GM21360 (cell line): ENCODE measurements at regions not wholly inside any gene's neighbourhood (a gene's known extent, or its start where the extent isn't known, plus 50 kb on each side); places are given as distances from the start of the nearest gene placed in this dataset.
"Not testable (repeated sequence)": the region's sequence is repeated elsewhere in the genome, so short reads cannot be mapped to it uniquely, and the experiment has no call there.

ENCODE experiments used
- ATAC-seq: cut with Tn5 transposase; IDR thresholded peaks from one replicate; pipeline ENCODE4 v1.9.1; 2021; ENCODE audit warnings: mild to moderate bottlenecking, moderate library complexity; ENCODE audit not compliant: unreplicated experiment

DNA sequence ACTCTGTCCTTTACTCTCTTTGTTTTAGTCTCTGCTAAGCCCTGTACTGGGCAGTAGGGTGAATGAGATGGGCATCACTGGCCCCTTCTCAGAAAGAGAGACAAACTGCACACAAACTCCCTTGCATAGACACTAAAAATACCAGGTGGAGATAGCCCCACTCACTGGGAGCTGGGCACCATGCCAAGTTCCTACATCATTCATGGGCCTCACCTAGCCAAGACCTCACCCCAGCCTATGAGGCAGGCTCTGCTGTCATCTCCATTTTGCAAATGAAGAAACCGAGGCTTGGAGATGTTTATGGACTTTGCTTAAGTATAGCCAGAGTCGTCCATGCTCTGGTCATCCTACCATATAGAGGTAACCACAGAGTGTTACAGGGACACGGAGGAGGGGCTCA, 499.8 kb upstream of the CDH11 start:
- ATAC-seq = no peak

DNA sequence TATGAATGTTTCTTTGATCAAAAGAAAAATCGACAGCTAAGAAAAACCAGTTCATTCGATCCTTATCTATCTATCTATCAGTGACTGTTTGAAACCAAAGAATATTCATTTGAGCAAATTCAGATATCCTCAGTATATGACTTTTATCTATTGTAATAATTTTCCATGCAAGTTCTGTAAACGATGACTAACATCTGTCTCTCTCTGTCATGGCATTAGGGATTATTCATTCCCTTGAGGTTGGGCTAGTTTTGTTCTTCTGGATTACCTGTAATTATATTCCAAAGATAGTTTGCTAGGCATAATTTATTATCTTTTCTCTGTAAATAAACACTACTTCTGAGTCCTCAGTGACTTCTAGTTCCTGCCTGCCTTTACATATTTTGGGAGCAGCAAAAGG, 497.7 kb upstream of the CDH11 start:
- no peak for ATAC-seq

DNA sequence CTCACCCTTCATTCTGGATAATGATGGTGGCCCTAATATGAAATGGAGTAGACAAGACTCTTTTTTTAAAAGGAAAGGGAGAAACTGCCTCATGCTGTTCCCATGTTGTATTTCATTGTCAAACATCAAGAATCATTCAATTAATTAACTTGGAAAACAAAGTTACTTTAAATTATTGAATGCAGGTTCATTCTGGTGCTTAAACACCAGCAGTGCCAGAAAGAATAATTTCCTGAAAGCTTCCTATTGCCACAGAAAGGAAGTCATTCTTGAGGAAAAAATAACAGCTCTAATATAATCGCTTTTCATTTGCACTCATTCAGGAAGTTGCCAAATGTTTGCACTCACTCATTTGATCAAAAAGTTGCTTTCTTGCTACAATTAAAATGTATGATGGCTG, 497.1 kb upstream of the CDH11 start:
- ATAC-seq = no peak

DNA sequence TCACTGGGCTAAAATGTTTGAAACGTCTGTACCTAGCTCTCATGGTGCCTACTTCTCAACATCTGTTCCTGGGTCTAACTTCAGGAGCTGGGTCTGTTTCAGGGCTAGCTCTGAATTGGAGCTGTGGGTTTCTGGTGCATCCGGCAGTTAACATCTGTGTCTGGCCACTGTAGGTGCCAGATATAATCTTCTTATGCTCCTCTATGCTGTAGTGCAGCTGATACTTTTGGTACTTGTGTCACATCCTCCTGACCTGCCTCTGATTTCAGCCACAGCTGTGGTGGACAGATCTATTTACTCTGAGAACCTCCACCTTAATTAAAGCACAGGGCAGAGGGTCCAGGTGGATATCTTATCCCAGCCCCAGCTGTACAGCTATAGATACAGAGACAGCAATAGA, 496.5 kb upstream of the CDH11 start:
- no peak for ATAC-seq

DNA sequence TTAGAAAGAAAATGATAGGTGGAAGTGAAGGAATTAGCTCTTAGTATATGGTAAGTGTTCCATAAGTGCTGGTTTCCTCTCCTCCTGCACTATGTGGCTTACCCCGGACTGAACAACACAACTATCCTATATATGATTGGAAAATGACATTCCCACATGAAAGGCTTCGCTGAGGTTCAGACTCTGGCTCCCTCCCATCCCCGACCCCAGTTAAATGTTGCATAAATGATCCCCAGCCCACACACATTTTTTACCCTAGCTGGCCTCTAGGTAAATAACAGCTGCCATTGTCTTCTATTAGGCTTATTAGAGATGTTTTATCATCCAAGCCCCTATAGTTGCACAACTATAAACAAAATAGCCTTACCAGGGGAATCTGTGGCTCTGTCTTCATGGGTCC, 495.6 kb upstream of the CDH11 start:
- ATAC-seq = no peak

DNA sequence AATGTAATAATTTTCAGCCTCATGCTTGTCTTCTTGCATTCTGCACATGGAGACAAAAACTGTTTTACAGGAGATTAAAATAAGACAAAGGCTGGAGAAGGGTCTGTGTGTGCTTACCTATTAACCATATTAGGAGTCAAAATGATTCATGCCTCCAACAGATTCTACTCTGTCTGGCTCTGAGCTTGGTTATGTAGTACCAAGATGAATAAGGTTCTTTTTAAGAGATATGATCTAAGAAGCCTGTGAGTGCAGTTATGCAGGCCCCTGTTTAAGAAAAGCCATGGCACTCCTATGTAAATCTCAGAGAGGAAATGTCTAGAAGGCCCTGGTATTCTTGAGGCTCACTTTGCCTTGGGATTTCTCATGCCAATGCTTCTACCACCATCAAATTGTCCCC, 486.6 kb upstream of the CDH11 start:
- ATAC-seq = no peak

DNA sequence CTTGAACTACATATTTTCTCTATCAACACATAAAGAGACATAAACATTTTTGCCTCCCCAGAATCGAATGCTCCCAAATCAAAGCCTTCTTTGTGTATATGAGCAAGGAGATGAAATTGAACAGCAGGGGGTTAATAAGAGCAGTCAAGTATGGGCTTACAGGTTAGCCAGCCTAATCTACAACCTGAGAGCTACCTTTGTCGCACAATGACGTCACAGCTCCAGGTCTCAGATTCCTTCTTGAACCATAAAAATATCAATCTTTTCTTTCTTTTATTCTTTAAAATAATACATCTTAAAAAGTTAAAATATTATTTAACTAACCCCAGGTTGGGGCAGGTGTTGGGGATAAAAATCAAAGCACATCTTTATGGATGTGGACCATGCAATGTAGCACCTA, 482.9 kb upstream of the CDH11 start:
- ATAC-seq = no peak

DNA sequence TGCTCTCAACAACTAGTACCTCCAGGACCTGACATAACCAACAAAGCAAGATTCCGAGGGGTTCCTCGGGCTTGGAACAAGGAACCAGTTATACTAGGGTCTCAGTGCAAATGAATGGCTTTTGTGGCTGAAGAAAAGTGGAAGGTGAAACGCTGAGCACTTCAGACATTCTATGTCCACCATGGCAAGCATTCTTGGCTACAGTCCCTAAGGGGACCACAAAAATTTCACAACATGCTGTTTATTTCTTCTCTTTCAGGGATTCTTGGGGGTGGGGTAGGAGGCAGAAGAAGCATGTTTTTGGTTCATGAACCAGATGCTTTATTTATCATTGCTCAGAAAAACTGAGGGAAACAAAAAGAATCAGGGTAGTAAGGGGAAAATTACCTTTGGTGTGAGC, 479.9 kb upstream of the CDH11 start:
- no peak for ATAC-seq

DNA sequence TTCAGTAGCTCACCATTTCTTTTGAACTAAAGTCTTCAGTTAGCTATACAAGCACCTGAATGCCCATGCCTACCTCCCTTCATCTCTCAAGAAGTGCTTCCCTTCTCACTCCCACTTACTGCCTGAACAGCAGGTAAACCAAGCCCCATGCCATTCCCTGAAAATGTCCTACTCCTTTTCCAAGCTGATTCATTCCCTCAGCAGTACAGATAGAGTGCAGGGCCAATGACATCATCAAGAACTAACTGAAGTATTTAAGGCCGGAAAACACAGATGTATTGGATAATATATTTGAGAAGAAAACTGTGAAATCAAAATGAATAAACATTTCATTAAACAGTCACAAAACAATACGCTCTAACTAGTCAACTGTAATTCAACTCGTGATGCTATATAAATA, 478.8 kb upstream of the CDH11 start:
- ATAC-seq = no peak

DNA sequence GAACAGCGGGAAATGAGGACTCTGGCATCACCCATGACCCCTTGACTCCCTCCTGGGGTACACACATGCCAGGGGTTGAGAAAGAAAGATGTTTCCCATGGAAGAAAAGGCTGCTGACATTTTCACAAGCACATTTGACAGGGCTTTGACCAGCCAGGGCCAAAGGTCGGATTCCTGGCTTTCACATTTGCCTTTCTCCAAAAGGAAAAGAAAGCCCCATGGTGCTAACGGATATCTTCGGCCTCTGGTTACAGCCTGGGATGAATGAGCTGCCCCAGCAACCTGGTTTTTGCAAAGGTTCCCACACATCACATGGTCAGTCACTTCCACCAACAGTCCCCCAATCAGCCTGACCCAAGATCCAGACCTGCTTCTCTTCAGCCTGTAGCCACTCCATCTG, 478.2 kb upstream of the CDH11 start:
- ATAC-seq = no peak

DNA sequence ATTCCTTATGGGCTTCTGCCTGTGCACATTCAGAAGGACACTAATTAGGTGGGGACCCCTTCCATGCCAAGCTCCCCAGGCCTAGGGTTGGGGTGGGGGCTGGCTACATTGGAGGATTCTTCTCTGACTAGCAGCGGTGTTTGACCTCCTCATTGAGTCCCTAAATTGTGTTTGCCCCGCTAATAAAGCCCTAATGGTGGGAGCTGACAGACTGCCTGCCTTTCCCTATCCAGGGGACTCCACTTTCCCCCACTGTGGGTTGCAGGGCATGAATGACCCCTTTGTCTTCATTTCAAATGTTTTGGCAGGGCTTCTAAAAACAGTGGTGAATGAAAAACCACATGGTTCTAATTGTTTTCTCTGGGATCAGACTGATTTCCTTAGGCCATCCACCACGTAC, 476.8 kb upstream of the CDH11 start:
- ATAC-seq = no peak

DNA sequence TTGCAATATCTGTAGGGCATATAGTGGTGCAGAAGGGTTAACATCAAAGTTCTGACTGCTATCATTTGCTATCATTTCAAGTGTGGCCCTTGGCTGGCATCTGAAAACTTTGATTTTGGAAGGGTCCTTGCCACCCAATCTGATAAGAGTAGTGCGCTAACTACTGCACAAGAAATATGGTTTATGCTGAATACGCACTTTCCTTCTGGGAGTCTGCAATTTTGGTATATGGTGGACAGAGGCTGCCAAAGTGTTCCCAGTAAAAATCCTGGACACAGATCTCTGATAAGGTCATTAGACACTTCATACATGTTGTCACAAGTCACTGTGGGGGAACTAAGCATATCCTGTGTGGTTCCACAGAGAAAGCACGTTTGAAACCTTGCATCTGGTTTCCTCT, 461.6 kb upstream of the CDH11 start:
- ATAC-seq = no peak

DNA sequence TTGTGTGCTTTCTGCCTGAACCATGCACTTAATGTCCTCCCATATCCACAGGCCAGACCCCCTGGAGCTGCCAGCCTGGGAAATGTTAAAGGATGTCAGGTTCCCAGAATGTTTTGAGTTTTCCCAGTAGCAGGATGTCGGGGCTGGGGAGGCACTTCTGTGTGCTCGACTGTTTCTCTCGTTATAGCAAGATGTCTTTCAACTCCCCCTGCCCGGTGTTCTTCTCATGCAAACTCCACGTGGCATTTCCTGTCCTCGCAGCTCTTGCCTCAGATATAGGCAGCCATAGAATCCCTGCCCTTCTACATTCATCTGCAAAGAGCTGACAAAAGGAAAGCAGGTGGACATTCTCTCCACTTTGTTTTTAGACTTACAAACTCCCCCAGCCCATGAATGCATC, 457.2 kb upstream of the CDH11 start:
- no peak for ATAC-seq

DNA sequence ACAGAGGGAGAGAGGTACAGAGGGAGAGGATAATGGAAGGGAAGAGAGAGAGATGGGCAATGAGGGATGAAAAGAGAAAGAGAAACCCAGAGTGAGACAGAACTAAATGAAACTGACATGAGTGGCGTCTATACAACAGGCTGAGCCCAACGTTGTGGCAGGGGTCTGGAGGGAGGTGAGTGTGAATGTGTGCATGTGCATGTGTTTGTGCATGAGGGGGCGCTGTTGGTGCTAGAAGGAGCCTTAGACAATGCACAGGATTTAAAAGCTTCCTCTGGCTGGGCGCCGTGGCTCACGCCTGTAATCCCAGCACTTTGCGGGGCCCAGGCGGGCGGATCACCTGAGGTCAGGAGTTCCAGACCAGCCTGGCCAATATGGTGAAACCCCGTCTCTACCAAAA, 454.8 kb upstream of the CDH11 start:
- ATAC-seq = no peak

DNA sequence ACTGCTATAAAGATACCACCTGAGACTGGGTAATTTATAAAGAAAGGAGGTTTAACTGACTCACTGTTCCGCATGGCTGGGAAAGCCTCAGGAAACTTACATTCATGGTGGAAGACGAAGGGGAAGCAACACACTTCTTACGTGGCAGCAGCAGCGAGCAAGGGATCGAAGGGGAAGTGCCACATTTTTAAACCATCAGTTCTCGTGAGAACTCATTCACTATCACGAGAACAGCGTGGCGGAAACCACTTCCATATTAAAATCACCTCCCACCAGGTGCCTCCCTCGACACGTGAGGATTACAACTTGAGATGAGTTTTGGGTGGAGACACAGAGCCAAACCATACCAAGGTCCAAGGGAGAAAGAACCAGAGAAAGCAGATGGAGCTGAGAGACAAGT, 454.3 kb upstream of the CDH11 start:
- ATAC-seq = no peak

DNA sequence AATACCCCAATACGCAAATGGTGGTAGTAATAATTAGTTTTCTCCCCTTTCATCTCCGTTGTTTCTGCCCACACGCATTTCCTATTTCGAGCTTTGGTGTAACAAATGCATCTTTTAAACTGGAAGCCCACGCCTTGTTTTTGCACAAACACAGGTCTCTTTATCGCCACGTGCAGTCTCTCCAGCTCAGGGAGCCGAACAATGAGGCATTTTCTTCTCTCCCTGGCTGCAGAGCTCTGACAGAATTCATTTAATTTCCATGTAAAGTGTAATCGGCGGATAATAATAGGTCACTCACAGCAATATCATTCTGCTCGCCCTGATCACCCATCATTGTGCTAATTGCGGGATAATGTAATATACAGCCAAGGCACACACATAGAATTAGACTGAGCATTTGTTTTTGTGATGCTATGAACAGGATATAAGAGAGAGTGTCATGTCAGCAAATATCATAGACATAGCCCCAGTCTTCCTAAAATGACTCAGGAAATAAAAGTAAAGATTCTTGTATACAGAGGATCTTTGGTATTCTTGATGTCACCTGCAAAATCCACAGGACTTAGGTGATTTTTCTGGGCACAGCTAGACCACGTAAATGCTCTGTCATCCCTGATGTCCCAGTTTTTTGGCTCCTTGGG, 452.6 kb upstream of the CDH11 start:
- no peak for ATAC-seq

DNA sequence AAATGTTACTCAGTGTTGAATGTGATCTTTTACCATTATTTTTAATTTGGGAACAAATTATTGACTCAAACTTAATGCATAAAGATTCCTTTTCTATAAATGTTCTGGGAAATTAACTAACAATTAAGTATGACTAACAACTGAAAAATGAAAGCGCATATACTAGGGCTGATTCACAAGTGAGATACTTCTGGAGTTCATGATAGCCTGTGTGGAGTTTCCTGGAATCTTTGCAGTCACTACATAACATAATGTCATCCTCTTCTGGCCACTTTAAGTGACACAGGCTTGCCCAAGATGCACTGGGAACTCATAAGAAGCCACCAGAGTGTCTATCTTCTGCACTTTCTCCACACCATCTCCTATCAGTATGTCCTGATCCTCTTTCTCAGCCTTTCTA, 450.3 kb upstream of the CDH11 start:
- no peak for ATAC-seq

DNA sequence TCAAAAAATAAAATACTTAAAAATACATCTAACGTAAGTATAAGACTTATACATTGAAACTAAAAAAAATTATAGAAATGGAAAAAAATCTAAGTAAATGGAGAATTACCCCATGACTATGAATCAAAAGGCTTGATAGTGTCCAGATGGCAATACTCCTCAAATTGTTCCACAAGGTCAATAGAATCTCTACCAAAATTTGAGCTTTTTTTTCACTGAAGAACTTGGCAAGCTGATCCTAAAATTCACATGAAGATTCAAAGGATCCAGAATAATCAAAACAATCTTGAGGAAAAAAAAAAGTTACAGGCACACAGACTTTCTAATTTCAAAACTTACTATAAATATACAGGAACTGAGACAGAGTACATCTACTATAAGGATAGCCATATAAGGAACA, 448.4 kb upstream of the CDH11 start:
- ATAC-seq = no peak

DNA sequence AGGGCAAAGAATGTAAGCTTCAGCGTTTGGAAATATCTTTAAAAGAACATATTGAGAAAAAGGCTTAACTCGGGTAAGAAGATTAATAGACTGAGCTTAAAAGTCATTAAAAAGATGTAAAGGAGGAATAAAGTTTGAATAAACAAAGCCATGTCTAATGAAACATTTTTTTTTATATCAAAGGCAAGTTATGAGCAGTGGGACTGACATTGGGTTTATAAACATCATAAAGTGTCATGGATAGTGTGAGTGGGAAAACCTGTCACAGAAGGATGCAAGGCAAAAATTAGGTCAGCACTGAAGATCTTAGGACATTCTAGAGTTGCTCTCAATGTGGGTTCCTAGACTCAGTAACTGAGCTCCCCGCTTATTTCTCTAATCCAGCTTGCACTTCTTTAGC, 438.0 kb upstream of the CDH11 start:
- ATAC-seq = no peak

DNA sequence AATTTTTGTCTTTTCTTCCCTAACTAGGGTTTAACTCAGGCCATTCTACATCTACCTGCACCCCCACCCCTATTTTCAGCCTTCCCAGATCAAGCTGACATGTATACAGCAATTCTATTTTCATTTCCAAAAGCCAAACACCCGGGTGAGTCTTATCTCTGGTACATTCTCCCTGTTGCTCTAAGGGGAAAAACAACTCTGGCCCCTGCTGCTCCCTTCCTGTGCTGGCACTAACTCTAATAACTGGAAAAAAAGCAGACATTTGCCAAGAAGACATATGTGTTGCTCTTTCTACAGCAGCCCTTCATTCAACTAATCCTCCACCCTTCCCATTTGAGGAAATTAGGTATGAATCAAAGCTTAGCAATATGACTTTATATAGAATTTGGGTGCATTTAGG, 427.8 kb upstream of the CDH11 start:
- not testable (repeated sequence) for ATAC-seq

DNA sequence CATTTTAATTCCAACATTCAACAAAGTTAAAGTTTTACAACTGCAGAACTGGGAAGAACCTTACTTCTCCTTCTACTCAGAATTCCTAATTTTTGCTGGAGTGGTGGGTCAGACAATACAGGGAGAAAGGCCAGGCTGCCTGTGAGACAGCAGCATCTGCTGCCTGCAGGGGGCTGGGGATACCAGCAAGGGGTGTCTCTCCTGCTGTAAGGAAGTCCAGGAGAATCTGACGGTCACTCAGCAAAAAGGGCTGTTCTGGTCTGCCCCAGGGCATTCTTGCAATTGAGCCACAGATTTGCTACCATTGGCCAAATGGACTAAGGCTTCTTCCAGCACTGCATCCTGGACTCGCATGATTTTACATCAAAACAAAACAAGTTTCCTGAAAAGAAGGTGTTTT, 426.6 kb upstream of the CDH11 start:
- ATAC-seq = no peak

DNA sequence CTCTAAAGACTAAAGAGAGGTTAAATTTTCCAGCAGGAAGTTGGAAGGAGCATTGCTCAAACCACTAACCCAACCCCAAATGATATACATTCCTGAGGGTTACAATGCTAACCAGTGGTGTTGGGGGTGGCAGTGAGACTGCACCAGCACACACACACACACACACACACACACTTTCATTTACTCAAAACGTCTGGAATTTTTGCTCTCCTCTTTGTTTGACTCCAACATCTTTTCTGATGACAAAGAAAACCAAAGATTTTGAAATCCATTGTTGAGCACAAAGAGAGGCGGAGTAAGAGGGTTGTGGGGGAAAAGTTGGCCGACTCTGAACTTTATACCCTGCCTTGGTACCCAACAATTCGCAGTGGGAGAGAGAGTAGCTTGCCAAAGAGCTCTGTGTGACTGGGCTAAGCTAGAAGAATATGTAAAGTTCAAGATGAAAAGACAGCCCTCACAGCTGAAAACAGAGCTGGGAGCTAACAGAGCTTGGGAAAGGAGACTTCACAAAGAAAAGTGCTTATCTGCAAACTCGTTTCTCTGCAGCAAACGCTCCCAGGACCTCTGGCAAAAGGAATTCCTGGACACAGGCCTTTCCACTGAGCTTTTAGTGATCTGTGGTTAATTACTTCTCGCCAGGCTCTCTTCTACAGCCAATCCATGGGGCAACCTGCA, 426.0 kb upstream of the CDH11 start:
- no peak for ATAC-seq

DNA sequence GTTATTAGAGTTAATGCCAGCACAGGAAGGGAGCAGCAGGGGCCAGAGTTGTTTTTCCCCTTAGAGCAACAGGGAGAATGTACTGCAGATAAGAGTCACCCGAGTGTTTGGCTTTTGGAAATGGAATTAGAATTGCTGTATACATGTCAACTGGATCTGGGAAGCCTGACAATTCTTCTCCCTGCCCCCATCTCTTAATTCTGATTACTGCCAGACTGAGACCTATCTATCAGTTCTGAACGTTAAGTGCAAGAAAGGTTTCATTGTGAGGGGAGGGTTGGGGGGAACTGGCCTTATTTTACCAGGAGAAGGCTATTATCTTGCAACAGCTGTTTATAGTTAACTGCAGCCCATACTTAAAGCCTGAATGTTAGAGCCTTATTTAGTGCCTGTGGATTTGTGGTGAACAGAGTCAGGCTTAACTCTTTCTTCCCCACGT, 424.5 kb upstream of the CDH11 start:
- ATAC-seq = no peak
